ENCODE measurements at regions not wholly inside any gene's neighbourhood (a gene's known extent, or its start where the extent isn't known, plus 50 kb on each side); places are given as distances from the start of the nearest gene placed in this dataset.

GRCh38 chr12:58269476-58269875, 328.1 kb downstream of the ATP23 start:
- Histone ChIP-seq H3K4me3 (no peak overlapping the region), H3K36me3 (ENCODE audit: control insufficient read depth in 4 of 4, insufficient read depth in 4 of 4, low read length in 4 of 4) (no peaks in the 10 kb centered on the region), H3K27ac (ENCODE audit: low read depth in 1 of 2, low read length in 1 of 2) (no peak overlapping the region), H3K9ac (ENCODE audit: insufficient read depth in 1 of 2, low read length in 2 of 2) (no peak overlapping the region), H3K9me3 (ENCODE audit: control insufficient read depth in 4 of 4, insufficient read depth in 3 of 4, low read length in 3 of 4) (no peaks in the 10 kb centered on the region), H3K27me3 (ENCODE audit: control insufficient read depth in 3 of 3, insufficient read depth in 3 of 3, low read length in 2 of 3) (no peaks in the 10 kb centered on the region), H3K4me1 (ENCODE audit: control insufficient read depth in 5 of 5, insufficient read depth in 5 of 5, low read length in 5 of 5) (peaks cover 0 to 53% (median 4%) of the 10 kb centered on the region in 5 donors)
- 75 to 84% methylated on average over 2 of the region's 2 CpGs for WGBS, 2 donors
- DNase-seq (peak in 2 of 3 donors; percentile 96 to 97), ATAC-seq (ENCODE audit: insufficient read depth, low FRiP score) (no peak)
- TF ChIP-seq, protein P1, sequence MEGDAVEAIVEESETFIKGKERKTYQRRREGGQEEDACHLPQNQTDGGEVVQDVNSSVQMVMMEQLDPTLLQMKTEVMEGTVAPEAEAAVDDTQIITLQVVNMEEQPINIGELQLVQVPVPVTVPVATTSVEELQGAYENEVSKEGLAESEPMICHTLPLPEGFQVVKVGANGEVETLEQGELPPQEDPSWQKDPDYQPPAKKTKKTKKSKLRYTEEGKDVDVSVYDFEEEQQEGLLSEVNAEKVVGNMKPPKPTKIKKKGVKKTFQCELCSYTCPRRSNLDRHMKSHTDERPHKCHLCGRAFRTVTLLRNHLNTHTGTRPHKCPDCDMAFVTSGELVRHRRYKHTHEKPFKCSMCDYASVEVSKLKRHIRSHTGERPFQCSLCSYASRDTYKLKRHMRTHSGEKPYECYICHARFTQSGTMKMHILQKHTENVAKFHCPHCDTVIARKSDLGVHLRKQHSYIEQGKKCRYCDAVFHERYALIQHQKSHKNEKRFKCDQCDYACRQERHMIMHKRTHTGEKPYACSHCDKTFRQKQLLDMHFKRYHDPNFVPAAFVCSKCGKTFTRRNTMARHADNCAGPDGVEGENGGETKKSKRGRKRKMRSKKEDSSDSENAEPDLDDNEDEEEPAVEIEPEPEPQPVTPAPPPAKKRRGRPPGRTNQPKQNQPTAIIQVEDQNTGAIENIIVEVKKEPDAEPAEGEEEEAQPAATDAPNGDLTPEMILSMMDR (IDR thresholded peaks at IDR 0.05; ENCODE audit: control extremely low read depth, extremely low read depth): no peak

GRCh38 chr12:58270966-58271705, 329.8 kb downstream of the ATP23 start:
- Histone ChIP-seq H3K36me3 (ENCODE audit: control insufficient read depth in 4 of 4, insufficient read depth in 4 of 4, low read length in 4 of 4) (no peaks in the 10 kb centered on the region), H3K9me3 (ENCODE audit: control insufficient read depth in 4 of 4, insufficient read depth in 3 of 4, low read length in 3 of 4) (no peaks in the 10 kb centered on the region), H3K4me3 (no peak overlapping the region), H3K9ac (ENCODE audit: insufficient read depth in 1 of 2, low read length in 2 of 2) (no peak overlapping the region), H3K27ac (ENCODE audit: low read depth in 1 of 2, low read length in 1 of 2) (no peak overlapping the region), H3K27me3 (ENCODE audit: control insufficient read depth in 3 of 3, insufficient read depth in 3 of 3, low read length in 2 of 3) (no peaks in the 10 kb centered on the region), H3K4me1 (ENCODE audit: control insufficient read depth in 5 of 5, insufficient read depth in 5 of 5, low read length in 5 of 5) (peaks cover 0 to 53% (median 4%) of the 10 kb centered on the region in 5 donors)
- TF ChIP-seq, protein P1 (IDR thresholded peaks at IDR 0.05; ENCODE audit: control extremely low read depth, extremely low read depth): no peak
- 64 to 74% methylated on average over 6 of the region's 6 CpGs for WGBS, 2 donors
- DNase-seq (peak in 2 of 3 donors; percentile 56 to 66), ATAC-seq (ENCODE audit: insufficient read depth, low FRiP score) (no peak)

GRCh38 chr12:58272461-58272860, 331.1 kb downstream of the ATP23 start:
- H3K27ac ChIP-seq (ENCODE audit: low read depth in 1 of 2, low read length in 1 of 2): no peak overlapping the region
- DNase-seq: peak in 2 of 3 donors; percentile 37 to 53
- no peak overlapping the region for H3K9ac ChIP-seq (ENCODE audit: insufficient read depth in 1 of 2, low read length in 2 of 2)
- no peak for ATAC-seq (ENCODE audit: insufficient read depth, low FRiP score)
- no peaks in the 10 kb centered on the region for H3K36me3 ChIP-seq (ENCODE audit: control insufficient read depth in 4 of 4, insufficient read depth in 4 of 4, low read length in 4 of 4)
- peaks cover 0 to 6% (median 1%) of the 10 kb centered on the region in 4 donors for H3K9me3 ChIP-seq (ENCODE audit: control insufficient read depth in 4 of 4, insufficient read depth in 3 of 4, low read length in 3 of 4)
- TF ChIP-seq, protein P1 (IDR thresholded peaks at IDR 0.05; ENCODE audit: control extremely low read depth, extremely low read depth): no peak
- H3K4me1 ChIP-seq (ENCODE audit: control insufficient read depth in 5 of 5, insufficient read depth in 5 of 5, low read length in 5 of 5): peaks cover 0 to 53% (median 4%) of the 10 kb centered on the region in 5 donors
- H3K4me3 ChIP-seq: no peak overlapping the region
- H3K27me3 ChIP-seq (ENCODE audit: control insufficient read depth in 3 of 3, insufficient read depth in 3 of 3, low read length in 2 of 3): no peaks in the 10 kb centered on the region
- 69 to 76% methylated on average over 3 of the region's 3 CpGs for WGBS, 2 donors

Measured in lung (tissue), 11 donors.